Spleen (tissue), 11 donors: ENCODE measurements at regions not wholly inside any gene's neighbourhood (a gene's known extent, or its start where the extent isn't known, plus 50 kb on each side); places are given as distances from the start of the nearest gene placed in this dataset.

Experiments used
- DNase-seq: peaks from one replicate; pipeline ENCODE4 v3.0.0-alpha.2; 2020
- H3K27ac ChIP-seq, 8 donors: fragments of 200-600 bp; sonication (generic) in 7 of 8; 1 replicate in 4 of 8; 2 replicates in 4 of 8; pipeline versions ENCODE4 v1.5.0 to v1.8.0; 2016 to 2021; ENCODE audit warnings: inconsistent platforms in 4 of 8, mild to moderate bottlenecking in 4 of 8, moderate library complexity in 1 of 8
- H3K27me3 ChIP-seq, 7 donors: fragments of 200-600 bp; sonication (generic) in 6 of 7; replicated peaks in 1 of 7; 1 replicate in 4 of 7; 2 replicates in 3 of 7; pipeline versions ENCODE4 v1.5.0 to v1.8.0; 2016 to 2021; ENCODE audit warnings: inconsistent platforms in 3 of 7, mild to moderate bottlenecking in 1 of 7
- H3K36me3 ChIP-seq, 6 donors: fragments of 200-600 bp; sonication (generic) in 5 of 6; 1 replicate in 4 of 6; 2 replicates in 2 of 6; pipeline versions ENCODE4 v1.5.0 to v1.8.0; 2016 to 2021; ENCODE audit warnings: inconsistent platforms in 2 of 6
- H3K4me1 ChIP-seq, 6 donors: fragments of 200-600 bp; sonication (generic) in 5 of 6; 1 replicate in 3 of 6; 2 replicates in 3 of 6; pipeline versions ENCODE4 v1.5.0 to v1.8.0; 2016 to 2021; ENCODE audit warnings: inconsistent platforms in 3 of 6
- H3K4me3 ChIP-seq, 8 donors: fragments of 200-600 bp; sonication (generic) in 7 of 8; 1 replicate in 4 of 8; 2 replicates in 4 of 8; pipeline versions ENCODE4 v1.5.0 to v1.8.0; 2016 to 2021; ENCODE audit warnings: inconsistent platforms in 4 of 8, mild to moderate bottlenecking in 4 of 8, moderate library complexity in 2 of 8
- H3K9me3 ChIP-seq, 8 donors: fragments of 200-600 bp; sonication (generic) in 7 of 8; 1 replicate in 4 of 8; 2 replicates in 4 of 8; pipeline versions ENCODE4 v1.5.0 to v1.8.0; 2016 to 2021; ENCODE audit warnings: inconsistent platforms in 4 of 8
- CTCF ChIP-seq, 11 experiments: fragments of 200-600 bp in 7 of 11; fragments of 450-650 bp in 4 of 11; sonication (generic) in 4 of 11; IDR thresholded peaks in 8 of 11; conservative IDR thresholded peaks in 3 of 11; 1 replicate in 7 of 11; 2 replicates in 4 of 11; pipeline versions ENCODE4 v1.4.0 to v1.8.0; 2016 to 2021; ENCODE audit warnings: antibody characterized with exemption in 11 of 11, inconsistent platforms in 4 of 11, mild to moderate bottlenecking in 1 of 11
- POLR2A ChIP-seq, 3 donors: fragments of 450-650 bp; IDR thresholded peaks; one replicate each; pipeline ENCODE4 v1.5.1; 2017; ENCODE audit warnings: antibody characterized with exemption in 3 of 3, mild to moderate bottlenecking in 1 of 3
- POLR2AphosphoS5 ChIP-seq, 3 donors: sonication (generic); formaldehyde crosslinking; IDR thresholded peaks; one replicate each; pipeline ENCODE4 v1.5.1; 2017; ENCODE audit warnings: antibody characterized with exemption in 3 of 3
- WGBS, 5 donors: extraction: QIAGEN DNeasy Blood & Tissue Kit in 3 of 5; methylation state at CpG; one replicate each; pipeline versions ENCODE4 v1.1.5 to v1.1.7; 2013 to 2018; 5-methylcytosine and 5-hydroxymethylcytosine counted together
- intact Hi-C: fragments of 100-400 bp; cut with DNase I; formaldehyde crosslinking; loops from one replicate; pipeline ENCODE4 v1.15.0; 2023; ENCODE audit warnings: low total_unique reads
- donor health status: healthy with polysubstance abuse.
- donor health status: DM: no; HTN: no; CAD: no; lungs with moderate emphysema.
- donor health status: DM: no; HTN: no; CAD: no.
- donor health status: Bipolar disorder and iron deficiency.
- donor health status: healthy.
- donor health status: DM: no; HTN: no; CAD: no.
- donor health status: DM: yes; HTN: yes; CAD: no.

- no peak overlapping the region for H3K4me3 ChIP-seq
- intact Hi-C loops: no loop called here
- H3K27me3 ChIP-seq: peaks cover 0 to 6% (median 0%) of the 10 kb centered on the region in 7 donors
- WGBS, 5 donors: 27 to 50% (median 48%) methylated on average over 3 of the region's 3 CpGs
- H3K9me3 ChIP-seq: peaks cover 0 to 43% (median 19%) of the 10 kb centered on the region in 8 donors
- H3K27ac ChIP-seq: peak overlapping the region in 3 of 8 donors; percentile 2 to 41 (median 22)
- H3K4me1 ChIP-seq: peaks cover 0 to 4% (median 0%) of the 10 kb centered on the region in 6 donors
- no peaks in the 10 kb centered on the region for H3K36me3 ChIP-seq
- TF ChIP-seq POLR2A (IDR thresholded peaks at IDR 0.05) (no peak), POLR2AphosphoS5 (IDR thresholded peaks at IDR 0.05) (peak in 1 of 3 donors; percentile 45)
- no peak for DNase-seq
Measured at GRCh38 chr19:31519256-31519655, 170.0 kb upstream of the TSHZ3 start.

GRCh38 chr19:31519908-31520307 lies 170.7 kb upstream of the TSHZ3 start:
- H3K4me1 ChIP-seq: peaks cover 0 to 4% (median 0%) of the 10 kb centered on the region in 6 donors
- intact Hi-C loops: no loop called here
- TF ChIP-seq POLR2AphosphoS5 (IDR thresholded peaks at IDR 0.05): no peak
- TF ChIP-seq CTCF (IDR thresholded peaks at IDR 0.05 in 8 of 11, conservative IDR thresholded peaks at IDR 0.05 in 3 of 11): no peak
- no peak for TF ChIP-seq POLR2A (IDR thresholded peaks at IDR 0.05)
- H3K9me3 ChIP-seq: peaks cover 0 to 49% (median 25%) of the 10 kb centered on the region in 8 donors
- H3K27me3 ChIP-seq: peaks cover 0 to 6% (median 0%) of the 10 kb centered on the region in 7 donors
- no peak for DNase-seq
- no peak overlapping the region for H3K4me3 ChIP-seq
- H3K27ac ChIP-seq: peak overlapping the region in 1 of 8 donors; percentile 16
- H3K36me3 ChIP-seq: no peaks in the 10 kb centered on the region
- 83 to 95% (median 88%) methylated on average over 1 of the region's 1 CpG for WGBS, 5 donors

GRCh38 chr19:31520633-31521032 lies 171.4 kb upstream of the TSHZ3 start:
- intact Hi-C loops: no loop called here
- H3K9me3 ChIP-seq: peaks cover 0 to 57% (median 32%) of the 10 kb centered on the region in 8 donors
- DNase-seq: no peak
- H3K4me3 ChIP-seq: no peak overlapping the region
- no peak overlapping the region for H3K27ac ChIP-seq
- peaks cover 0 to 4% (median 0%) of the 10 kb centered on the region in 6 donors for H3K4me1 ChIP-seq
- H3K27me3 ChIP-seq: peaks cover 0 to 6% (median 0%) of the 10 kb centered on the region in 7 donors
- TF ChIP-seq POLR2A (IDR thresholded peaks at IDR 0.05) (no peak), POLR2AphosphoS5 (IDR thresholded peaks at IDR 0.05) (no peak), CTCF (IDR thresholded peaks at IDR 0.05 in 8 of 11, conservative IDR thresholded peaks at IDR 0.05 in 3 of 11) (no peak)
- H3K36me3 ChIP-seq: no peaks in the 10 kb centered on the region

GRCh38 chr19:31525610-31526147 lies 176.4 kb upstream of the TSHZ3 start:
- 80 to 87% (median 84%) methylated on average over 4 of the region's 4 CpGs for WGBS, 5 donors

More at GRCh38 chr19:31525610-31526147, 176.4 kb upstream of the TSHZ3 start:
- Histone ChIP-seq H3K36me3 (no peaks in the 10 kb centered on the region), H3K4me1 (no peaks in the 10 kb centered on the region), H3K9me3 (peaks cover 0 to 70% (median 43%) of the 10 kb centered on the region in 8 donors), H3K27me3 (no peaks in the 10 kb centered on the region), H3K4me3 (no peak overlapping the region), H3K27ac (no peak overlapping the region)
- intact Hi-C loops: no loop called here
- no peak for TF ChIP-seq POLR2AphosphoS5 (IDR thresholded peaks at IDR 0.05)
- TF ChIP-seq CTCF (IDR thresholded peaks at IDR 0.05 in 8 of 11, conservative IDR thresholded peaks at IDR 0.05 in 3 of 11): no peak
- no peak for TF ChIP-seq POLR2A (IDR thresholded peaks at IDR 0.05)
- no peak for DNase-seq
